ES-I3 (cell line): ENCODE measurements at regions not wholly inside any gene's neighbourhood (a gene's known extent, or its start where the extent isn't known, plus 50 kb on each side); places are given as distances from the start of the nearest gene placed in this dataset.
"Not testable (repeated sequence)": the region's sequence is repeated elsewhere in the genome, so short reads cannot be mapped to it uniquely, and the experiment has no call there.

Experiments
- H3K36me3 ChIP-seq: 2 replicates; pipeline ENCODE4 v1.6.1; 2013; ENCODE audit warnings: mild to moderate bottlenecking, low read length, control low read depth, moderate library complexity; ENCODE audit not compliant: insufficient read depth
- H3K4me1 ChIP-seq: 2 replicates; pipeline ENCODE4 v1.6.1; 2013; ENCODE audit warnings: mild to moderate bottlenecking, control low read depth, low read length; ENCODE audit not compliant: insufficient read depth
- H3K9ac ChIP-seq: 2 replicates; pipeline ENCODE4 v1.6.1; 2013; ENCODE audit warnings: low read depth, mild to moderate bottlenecking, low read length, moderate library complexity
- H3K9me3 ChIP-seq: 2 replicates; pipeline ENCODE4 v1.6.1; 2013; ENCODE audit warnings: mild to moderate bottlenecking, low read length, moderate library complexity; ENCODE audit not compliant: control insufficient read depth, insufficient read depth

DNA sequence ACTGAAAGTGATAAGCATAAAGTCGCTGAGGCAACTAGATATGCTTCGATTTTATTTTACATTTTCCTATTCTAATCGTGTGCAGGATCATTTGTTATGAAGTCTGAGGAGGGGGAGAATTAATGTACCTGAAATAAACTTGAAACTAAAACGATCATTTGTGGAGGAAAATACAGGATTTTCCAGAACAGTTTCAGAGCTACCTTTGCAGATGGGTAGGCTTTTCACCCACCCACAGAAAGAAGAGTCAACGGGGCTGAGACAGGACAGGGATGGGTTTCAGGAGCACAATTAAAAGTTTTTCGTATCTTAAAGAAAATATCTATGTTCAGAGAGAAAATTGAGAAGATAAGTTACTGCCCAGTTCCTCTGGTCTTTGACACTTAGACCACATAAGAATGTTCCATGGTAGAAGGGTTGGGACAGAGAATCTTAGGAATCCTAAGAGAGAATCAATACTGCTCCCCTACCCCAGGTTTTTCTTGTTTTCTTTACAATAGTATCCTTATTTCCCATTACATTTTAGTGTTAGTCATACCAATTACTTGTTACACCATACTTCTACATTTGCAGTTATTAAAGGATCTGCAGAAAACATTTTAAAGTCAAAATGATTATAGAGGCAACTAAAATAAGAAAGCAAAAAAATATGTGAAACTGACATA is 211.4 kb downstream of the DEPDC1B start:
- no peaks in the 10 kb centered on the region for H3K4me1 ChIP-seq
- no peaks in the 10 kb centered on the region for H3K36me3 ChIP-seq
- H3K9me3 ChIP-seq = no peaks in the 10 kb centered on the region
- H3K9ac ChIP-seq = no peak overlapping the region

DNA sequence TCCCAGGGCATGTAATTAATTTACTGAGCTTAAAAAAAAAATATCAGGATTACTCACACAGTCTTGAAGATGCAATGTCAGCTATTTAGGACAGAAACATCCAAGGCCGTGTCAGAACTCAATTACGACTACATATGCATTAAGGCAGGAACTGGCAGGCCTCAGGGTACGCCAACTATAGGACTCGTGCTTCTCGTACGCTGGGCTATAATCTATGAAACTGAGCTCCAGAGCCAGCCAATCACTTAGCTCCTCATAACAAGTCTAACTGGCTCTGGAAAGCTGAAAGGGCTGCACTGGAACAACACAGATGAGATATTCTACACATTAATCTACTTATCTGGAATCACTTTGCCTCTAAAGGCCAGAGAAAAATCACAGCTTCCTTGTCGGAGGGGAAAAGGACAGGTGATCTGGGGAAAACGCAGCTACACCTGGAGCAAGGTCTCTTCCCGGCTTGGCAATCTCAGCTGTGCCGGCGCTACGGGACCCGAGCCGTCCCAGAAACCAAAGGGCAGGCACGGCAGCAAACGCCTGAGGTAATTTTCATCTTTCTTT is 212.0 kb downstream of the DEPDC1B start:
- H3K9ac ChIP-seq = no peak overlapping the region
- H3K36me3 ChIP-seq = no peaks in the 10 kb centered on the region
- no peaks in the 10 kb centered on the region for H3K9me3 ChIP-seq
- no peaks in the 10 kb centered on the region for H3K4me1 ChIP-seq

DNA sequence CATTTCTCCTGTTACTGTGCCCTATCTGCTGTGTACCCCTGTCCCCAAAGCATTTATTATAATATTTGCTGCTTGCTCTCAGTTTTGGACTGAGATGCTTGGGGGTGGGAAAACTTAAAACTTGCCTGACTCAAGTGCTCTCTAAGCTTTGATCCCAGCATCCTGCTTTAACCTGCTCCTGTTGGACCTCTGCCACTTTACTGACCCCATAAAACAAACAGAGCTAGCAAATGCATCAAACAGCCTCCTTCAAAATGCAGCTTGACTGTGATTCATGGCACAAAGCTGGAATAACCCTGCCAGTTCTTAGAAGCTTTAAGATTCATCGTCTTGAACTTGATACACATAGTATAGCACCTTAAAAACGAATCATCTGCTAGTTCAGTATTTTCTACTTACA is 212.5 kb downstream of the DEPDC1B start:
- Histone ChIP-seq H3K36me3 (no peaks in the 10 kb centered on the region), H3K9ac (no peak overlapping the region), H3K9me3 (no peaks in the 10 kb centered on the region), H3K4me1 (no peaks in the 10 kb centered on the region)

DNA sequence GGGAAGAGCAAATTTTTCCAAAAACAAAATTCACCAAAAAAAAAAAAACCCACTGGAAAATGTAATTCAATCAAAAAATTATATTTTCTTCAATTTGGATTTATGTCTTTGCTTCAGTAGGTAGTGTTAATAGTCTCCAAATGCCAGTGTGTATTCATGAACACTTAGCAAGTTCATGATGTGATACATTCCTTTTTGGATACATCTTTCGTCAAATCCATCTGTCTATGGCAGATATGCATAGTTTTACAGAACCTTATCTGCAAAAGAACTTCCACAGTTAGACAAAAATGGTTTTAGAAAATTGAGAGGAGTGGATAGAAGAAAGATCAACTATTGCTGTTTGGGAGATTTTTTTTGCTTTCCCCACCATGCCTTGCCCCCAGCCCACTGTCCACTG is 214.6 kb downstream of the DEPDC1B start:
- Histone ChIP-seq H3K9me3 (no peaks in the 10 kb centered on the region), H3K36me3 (no peaks in the 10 kb centered on the region), H3K9ac (no peak overlapping the region), H3K4me1 (no peaks in the 10 kb centered on the region)

DNA sequence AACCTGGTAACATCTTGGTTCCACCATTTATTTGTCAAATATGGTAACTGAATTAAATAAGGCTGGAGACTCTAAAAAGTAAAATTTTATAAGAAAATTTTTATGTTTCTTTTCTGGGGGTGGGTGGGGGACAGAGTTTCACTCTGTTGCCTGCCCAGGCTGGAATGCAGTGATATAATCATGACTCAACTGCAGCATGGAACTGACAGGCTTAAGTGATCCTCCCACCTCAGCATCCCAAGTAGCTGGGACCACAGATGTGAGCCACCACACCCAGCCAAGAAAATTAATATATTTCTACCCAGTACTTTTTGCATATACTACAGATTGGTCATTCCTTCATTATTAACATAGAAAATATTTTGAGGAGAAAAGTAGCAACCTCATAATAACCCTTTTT is 216.9 kb downstream of the DEPDC1B start:
- no peaks in the 10 kb centered on the region for H3K36me3 ChIP-seq

DNA sequence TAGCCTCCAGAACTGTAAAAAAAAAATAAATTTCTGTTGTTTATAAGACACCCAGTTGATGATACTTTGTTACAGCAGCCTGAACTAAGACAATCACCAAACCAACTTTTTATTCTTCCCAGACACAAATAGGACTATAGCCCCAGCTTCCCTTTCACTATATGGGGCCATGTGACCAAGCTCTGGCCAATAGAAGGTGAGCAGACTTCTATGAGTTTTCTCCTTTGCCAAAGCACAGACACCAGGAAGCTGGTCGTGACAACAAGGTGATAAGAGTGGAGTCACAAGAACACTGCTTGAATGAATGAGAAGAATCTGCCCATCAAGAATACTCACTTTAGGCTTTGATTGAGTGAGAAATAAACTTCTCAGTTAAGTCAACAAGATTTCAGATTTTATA is 217.7 kb downstream of the DEPDC1B start:
- no peaks in the 10 kb centered on the region; the same call in 1 of the 2 replicates for H3K9me3 ChIP-seq
- no peaks in the 10 kb centered on the region for H3K36me3 ChIP-seq
- peaks cover 8% of the 10 kb centered on the region; the same call in 1 of the 2 replicates for H3K4me1 ChIP-seq
- H3K9ac ChIP-seq = no peak overlapping the region

More for the DNA sequence above, 216.9 kb downstream of the DEPDC1B start:
- Histone ChIP-seq H3K4me1 (peaks cover 8% of the 10 kb centered on the region; the same call in 1 of the 2 replicates), H3K9me3 (no peaks in the 10 kb centered on the region; the same call in 1 of the 2 replicates), H3K9ac (no peak overlapping the region)

DNA sequence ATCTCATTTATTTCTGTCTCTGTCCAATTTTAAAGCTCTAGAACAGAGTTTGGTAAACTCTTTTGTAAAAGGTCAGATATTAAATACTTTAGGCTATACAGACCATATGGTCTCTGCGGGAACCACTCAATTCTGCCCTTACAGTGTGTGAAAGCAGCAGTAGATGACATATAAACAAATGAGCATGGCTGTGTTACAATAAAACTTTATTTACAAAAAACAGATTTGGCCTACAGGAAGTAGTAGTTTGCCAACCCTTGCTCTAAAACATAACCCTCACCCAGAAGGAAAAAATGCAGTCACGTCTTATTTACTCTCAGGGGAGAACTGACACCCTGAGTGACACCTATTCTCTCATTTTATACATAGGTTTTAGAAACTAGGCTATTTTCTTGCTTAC is 220.4 kb downstream of the DEPDC1B start:
- H3K36me3 ChIP-seq = no peaks in the 10 kb centered on the region
- peaks cover 8% of the 10 kb centered on the region; the same call in 1 of the 2 replicates for H3K4me1 ChIP-seq

DNA sequence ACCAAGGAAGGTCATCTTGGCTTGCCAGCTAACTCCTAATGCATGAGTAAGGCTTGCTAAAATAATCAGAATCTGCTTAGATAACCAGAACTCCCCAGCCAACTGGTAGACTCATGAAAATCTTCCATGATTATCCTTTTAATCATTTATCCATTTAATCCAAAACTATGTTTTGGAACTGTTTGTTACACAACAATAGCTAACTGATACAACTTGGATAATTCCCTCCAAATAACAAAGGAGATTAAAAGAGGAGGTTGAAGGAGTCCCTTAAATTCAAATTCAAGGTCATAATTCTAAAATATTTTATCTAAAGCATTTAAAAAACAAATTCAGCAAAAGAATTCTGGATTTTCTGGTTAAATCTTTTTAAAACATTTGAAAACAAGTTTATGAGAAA is 222.1 kb downstream of the DEPDC1B start:
- Histone ChIP-seq H3K36me3 (no peaks in the 10 kb centered on the region), H3K9me3 (no peaks in the 10 kb centered on the region; the same call in 1 of the 2 replicates), H3K4me1 (peaks cover 8% of the 10 kb centered on the region; the same call in 1 of the 2 replicates), H3K9ac (no peak overlapping the region)

More for the DNA sequence above, 220.4 kb downstream of the DEPDC1B start:
- H3K9me3 ChIP-seq = no peaks in the 10 kb centered on the region; the same call in 1 of the 2 replicates
- no peak overlapping the region for H3K9ac ChIP-seq

DNA sequence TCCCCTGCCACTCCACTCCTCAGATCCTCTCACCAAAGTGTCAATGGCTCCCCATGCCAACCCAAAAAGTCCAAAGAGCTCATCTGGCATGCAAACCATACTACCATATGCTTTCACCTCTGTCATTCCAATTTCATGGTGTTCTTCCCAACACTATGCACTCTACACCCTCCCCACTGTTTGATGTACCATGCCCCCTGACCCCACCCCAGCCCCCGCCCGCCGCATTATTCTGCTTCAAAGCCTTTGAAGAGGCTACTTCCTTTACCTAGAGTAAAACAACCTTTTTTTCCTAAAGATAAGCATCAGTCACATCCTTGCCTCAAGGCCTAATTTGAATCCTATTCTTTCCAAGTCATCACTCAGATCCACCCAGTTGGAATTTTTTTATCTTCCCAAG is 226.3 kb downstream of the DEPDC1B start:
- Histone ChIP-seq H3K4me1 (peaks cover 1% of the 10 kb centered on the region; the same call in 1 of the 2 replicates), H3K36me3 (no peaks in the 10 kb centered on the region), H3K9me3 (no peaks in the 10 kb centered on the region; the same call in 1 of the 2 replicates), H3K9ac (no peak overlapping the region)

DNA sequence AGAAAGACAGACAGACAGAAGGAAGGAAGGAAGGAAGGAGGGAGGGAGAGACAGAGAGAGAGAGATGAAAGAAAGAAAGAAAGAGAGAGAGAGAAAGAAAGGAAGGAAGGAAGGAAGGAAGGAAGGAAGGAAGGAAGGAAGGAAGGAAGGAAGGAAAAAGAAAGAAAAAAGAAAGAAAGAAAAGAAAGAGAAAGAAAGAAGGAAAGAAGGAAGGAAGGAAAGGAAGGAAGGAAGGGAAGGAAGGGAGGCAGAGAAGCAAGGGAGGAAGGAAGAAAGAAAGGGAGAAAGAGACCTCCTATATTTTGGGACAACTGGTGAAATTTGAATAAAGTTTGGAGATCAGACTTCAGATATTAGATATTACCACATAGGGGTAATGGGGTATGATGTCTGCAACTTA is 226.9 kb downstream of the DEPDC1B start:
- not testable (repeated sequence) for H3K9ac ChIP-seq, H3K36me3 ChIP-seq, H3K4me1 ChIP-seq, H3K9me3 ChIP-seq

DNA sequence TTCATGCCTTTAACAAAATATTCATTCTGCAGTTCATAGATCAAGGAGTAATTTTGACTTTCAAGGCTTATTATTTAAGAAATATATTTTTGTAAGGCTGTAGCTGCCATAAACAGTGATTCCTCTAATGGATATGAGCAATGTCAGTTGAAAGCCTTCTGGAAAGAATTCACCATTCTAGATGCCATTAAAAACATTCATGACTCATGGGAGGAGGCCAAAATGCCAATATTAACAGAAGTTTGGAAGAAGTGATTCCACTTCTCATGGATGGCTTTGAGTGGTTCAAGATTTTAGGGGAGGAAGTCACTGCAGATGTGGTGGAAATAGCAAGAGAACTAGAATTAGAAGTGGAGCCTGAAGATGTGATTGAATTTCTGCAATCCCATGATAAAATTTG is 229.1 kb downstream of the DEPDC1B start:
- Histone ChIP-seq H3K9me3 (no peaks in the 10 kb centered on the region), H3K36me3 (no peaks in the 10 kb centered on the region), H3K9ac (no peak overlapping the region), H3K4me1 (no peaks in the 10 kb centered on the region)

DNA sequence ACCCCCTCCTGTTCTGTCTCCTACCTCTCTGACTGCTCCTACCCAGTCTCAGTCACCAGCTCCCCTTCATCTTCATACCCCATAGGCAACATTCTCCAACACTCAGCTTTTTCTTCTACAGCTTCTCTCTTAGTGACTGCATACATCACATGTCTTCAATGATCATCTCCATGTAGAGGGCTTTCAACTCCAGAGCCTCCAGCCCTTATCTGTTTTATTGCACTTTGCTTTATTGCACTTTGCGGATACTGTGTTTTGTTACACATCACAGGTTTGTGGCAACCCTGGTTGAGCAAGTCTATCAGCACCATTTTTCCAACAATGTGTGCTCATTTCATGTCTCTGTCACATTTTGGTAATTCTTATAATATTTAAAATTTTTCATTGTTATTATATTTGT is 230.7 kb downstream of the DEPDC1B start:
- Histone ChIP-seq H3K9me3 (no peaks in the 10 kb centered on the region), H3K4me1 (no peaks in the 10 kb centered on the region), H3K36me3 (no peaks in the 10 kb centered on the region), H3K9ac (no peak overlapping the region)

DNA sequence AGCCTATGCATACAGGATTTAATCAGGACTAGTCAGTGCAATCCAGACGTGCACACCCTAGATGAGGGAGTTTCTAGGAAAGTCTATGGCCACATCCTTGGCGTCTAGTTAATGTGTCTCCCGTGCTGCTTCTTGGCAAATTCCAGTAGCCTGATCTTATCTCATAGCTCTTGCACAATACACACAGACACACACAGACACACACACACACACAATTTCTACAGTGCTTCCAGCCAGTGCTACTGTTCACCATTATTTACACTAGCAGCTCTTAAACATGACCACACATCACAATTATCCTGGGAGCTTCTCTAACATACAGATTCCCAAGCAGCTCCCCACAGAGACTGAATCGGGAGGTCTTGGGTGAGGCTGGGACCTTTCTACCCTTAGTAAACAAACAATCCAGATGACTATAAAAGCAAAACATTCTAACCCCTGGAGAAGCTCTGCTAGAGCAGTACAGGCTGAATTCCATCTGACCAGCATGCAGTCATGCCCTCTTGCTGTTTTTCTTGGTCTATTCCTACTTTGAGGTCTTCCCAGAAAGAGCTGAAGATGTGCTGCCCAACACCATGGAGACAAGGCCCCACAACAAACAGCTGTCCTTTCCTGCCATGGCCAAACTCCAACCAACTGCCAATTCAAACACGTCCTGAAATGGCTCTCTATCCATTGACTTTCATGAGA is 236.6 kb downstream of the DEPDC1B start:
- no peaks in the 10 kb centered on the region for H3K9me3 ChIP-seq
- no peak overlapping the region for H3K9ac ChIP-seq
- no peaks in the 10 kb centered on the region for H3K4me1 ChIP-seq
- H3K36me3 ChIP-seq = no peaks in the 10 kb centered on the region

DNA sequence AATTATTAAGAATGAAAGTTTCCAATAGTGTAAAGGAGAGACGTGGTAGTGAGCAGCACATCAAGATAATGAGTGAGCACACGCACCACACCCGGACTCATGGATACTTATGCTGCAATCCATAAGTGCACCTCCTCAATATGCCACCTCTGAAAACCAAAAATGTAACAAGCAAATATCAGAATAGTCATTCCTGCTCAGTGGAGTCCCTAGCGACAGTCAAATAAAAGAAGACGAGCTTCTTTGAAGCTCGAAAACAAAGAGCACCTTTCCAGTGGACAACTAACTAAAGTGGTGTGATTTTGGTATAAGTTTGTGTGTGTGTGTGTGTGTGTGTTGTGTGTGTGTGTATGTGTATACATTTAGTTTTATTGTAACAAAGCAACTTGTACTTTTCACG is 241.3 kb downstream of the DEPDC1B start:
- Histone ChIP-seq H3K36me3 (no peaks in the 10 kb centered on the region), H3K4me1 (no peaks in the 10 kb centered on the region), H3K9ac (no peak overlapping the region), H3K9me3 (no peaks in the 10 kb centered on the region)

DNA sequence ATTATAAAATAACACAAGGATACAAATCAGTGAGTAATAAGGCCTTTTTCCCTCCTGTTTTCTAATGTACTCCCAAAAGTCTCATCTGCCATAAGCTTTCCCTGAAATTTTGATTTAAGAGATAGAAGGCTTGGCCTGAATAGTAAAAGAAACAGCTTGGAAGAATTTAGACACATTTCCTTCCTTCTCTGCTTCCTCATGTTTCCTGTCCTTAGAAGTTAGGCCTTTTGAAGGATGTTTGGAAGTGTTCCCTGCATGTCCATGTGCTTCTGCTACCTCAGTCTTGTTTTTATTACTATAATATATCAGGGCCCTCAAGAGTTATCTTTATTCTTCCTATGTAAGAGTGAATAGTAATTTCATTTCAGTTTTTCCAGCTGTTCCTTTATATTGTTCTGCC is 242.7 kb downstream of the DEPDC1B start:
- Histone ChIP-seq H3K4me1 (no peaks in the 10 kb centered on the region), H3K9me3 (no peaks in the 10 kb centered on the region), H3K9ac (no peak overlapping the region), H3K36me3 (no peaks in the 10 kb centered on the region)
